GM19455 (cell line): ENCODE measurements at regions not wholly inside any gene's neighbourhood (a gene's known extent, or its start where the extent isn't known, plus 50 kb on each side); places are given as distances from the start of the nearest gene placed in this dataset.

ENCODE experiments used
- ATAC-seq: cut with Tn5 transposase; IDR thresholded peaks from one replicate; pipeline ENCODE4 v1.9.1; 2021; ENCODE audit not compliant: unreplicated experiment

GRCh38 chr7:91517201-91517785 is 253.1 kb downstream of the FZD1 start:
- no peak for ATAC-seq

- no peak for ATAC-seq
Measured at GRCh38 chr7:91518058-91518457, 253.8 kb downstream of the FZD1 start.

- ATAC-seq = no peak
Measured at GRCh38 chr7:91519241-91520158, 255.3 kb downstream of the FZD1 start.

GRCh38 chr7:91520645-91521044 is 256.4 kb downstream of the FZD1 start:
- no peak for ATAC-seq

GRCh38 chr7:91526404-91526803 is 262.2 kb downstream of the FZD1 start:
- no peak for ATAC-seq

- no peak for ATAC-seq
Measured at GRCh38 chr7:91527460-91527859, 263.2 kb downstream of the FZD1 start.

GRCh38 chr7:91533996-91534395 is 269.8 kb downstream of the FZD1 start:
- ATAC-seq = no peak

- ATAC-seq = no peak
Measured at GRCh38 chr7:91537260-91538152, 273.3 kb downstream of the FZD1 start.

GRCh38 chr7:91541641-91542040 is 277.4 kb downstream of the FZD1 start:
- no peak for ATAC-seq

- no peak for ATAC-seq
Measured at GRCh38 chr7:91543646-91544045, 279.4 kb downstream of the FZD1 start.

GRCh38 chr7:91549878-91550277 is 285.6 kb downstream of the FZD1 start:
- ATAC-seq = no peak

GRCh38 chr7:91550931-91551330 is 286.7 kb downstream of the FZD1 start:
- ATAC-seq = no peak

GRCh38 chr7:91551377-91552175 is 287.3 kb downstream of the FZD1 start:
- ATAC-seq = no peak

- ATAC-seq = no peak
Measured at GRCh38 chr7:91553410-91553895, 289.2 kb downstream of the FZD1 start.

- no peak for ATAC-seq
Measured at GRCh38 chr7:91554883-91555282, 290.6 kb downstream of the FZD1 start.

GRCh38 chr7:91556239-91556638 is 292.0 kb downstream of the FZD1 start:
- ATAC-seq = no peak

- no peak for ATAC-seq
Measured at GRCh38 chr7:91556956-91557650, 292.9 kb downstream of the FZD1 start.

GRCh38 chr7:91557789-91558404 is 293.7 kb downstream of the FZD1 start:
- peak; percentile 83 for ATAC-seq

GRCh38 chr7:91559947-91560346 is 295.7 kb downstream of the FZD1 start:
- ATAC-seq = no peak
